ENCODE measurements at regions not wholly inside any gene's neighbourhood (a gene's known extent, or its start where the extent isn't known, plus 50 kb on each side); places are given as distances from the start of the nearest gene placed in this dataset.

DNA sequence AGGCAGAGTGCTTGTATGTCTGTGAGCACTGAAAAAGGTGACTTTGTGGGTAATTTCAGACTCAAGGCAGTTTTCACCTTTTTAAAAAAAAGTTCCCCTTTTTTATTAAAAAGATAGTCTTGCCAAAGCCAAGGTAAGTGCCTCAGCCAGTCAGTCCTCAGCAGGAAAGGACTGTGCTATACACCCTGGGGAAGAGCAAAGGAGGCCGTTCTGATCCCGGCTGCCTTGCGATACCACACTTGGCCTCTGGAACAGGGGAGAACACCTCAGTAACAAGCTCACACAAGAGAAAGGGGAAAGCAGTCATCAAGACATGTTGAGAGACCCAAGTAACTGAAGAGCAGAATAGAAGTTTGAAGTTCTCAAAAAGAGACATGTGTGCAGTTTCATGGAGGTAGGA lies 541.7 kb downstream of the BCOR start:
- dilution Hi-C loops (cut with MboI; ENCODE audit: extremely low pct_ligation_motif_present, low sequenced_read_pairs) = no loop called here
- DNase-seq (ENCODE audit: low read depth, low spot score) (no peak), FAIRE-seq (no peak)
- Histone ChIP-seq H3K9me1 (ENCODE audit: control insufficient read depth, extremely low read depth, insufficient read depth, low read length) (no peaks in the 10 kb centered on the region), H2AFZ (ENCODE audit: control insufficient read depth, low read length) (no peak overlapping the region), H3K27ac (ENCODE audit: control insufficient read depth, insufficient read depth, low read length) (no peak overlapping the region), H3K36me3 (ENCODE audit: control insufficient read depth in 2 of 2, extremely low read depth in 1 of 2, insufficient read depth in 2 of 2, low read length in 2 of 2) (no peaks in the 10 kb centered on the region), H3K79me2 (ENCODE audit: control insufficient read depth, insufficient read depth, low read length) (no peaks in the 10 kb centered on the region), H3K9ac (ENCODE audit: control insufficient read depth, extremely low read depth, insufficient read depth, low read length) (no peak overlapping the region), H3K9me3 (ENCODE audit: control insufficient read depth, low read depth, low read length) (peaks cover 2% of the 10 kb centered on the region), H3K4me1 (ENCODE audit: control insufficient read depth, extremely low read depth, insufficient read depth, low read length) (peaks cover 17% of the 10 kb centered on the region), H3K4me2 (ENCODE audit: control insufficient read depth, extremely low read depth, insufficient read depth, low read depth, low read length) (no peak overlapping the region), H3K4me3 (ENCODE audit: control insufficient read depth in 2 of 3, extremely low read depth in 1 of 3, insufficient read depth in 2 of 3, low read depth in 1 of 3, low read length in 3 of 3) (no peak overlapping the region), H3K27me3 (ENCODE audit: control insufficient read depth, extremely low read depth, insufficient read depth, low read length) (no peaks in the 10 kb centered on the region), H4K20me1 (ENCODE audit: control insufficient read depth, extremely low read depth, insufficient read depth, low read length) (no peaks in the 10 kb centered on the region)
- TF ChIP-seq EZH2 (IDR thresholded peaks at IDR 0.05; ENCODE audit: low read length) = no peak
- TF ChIP-seq, protein P1, sequence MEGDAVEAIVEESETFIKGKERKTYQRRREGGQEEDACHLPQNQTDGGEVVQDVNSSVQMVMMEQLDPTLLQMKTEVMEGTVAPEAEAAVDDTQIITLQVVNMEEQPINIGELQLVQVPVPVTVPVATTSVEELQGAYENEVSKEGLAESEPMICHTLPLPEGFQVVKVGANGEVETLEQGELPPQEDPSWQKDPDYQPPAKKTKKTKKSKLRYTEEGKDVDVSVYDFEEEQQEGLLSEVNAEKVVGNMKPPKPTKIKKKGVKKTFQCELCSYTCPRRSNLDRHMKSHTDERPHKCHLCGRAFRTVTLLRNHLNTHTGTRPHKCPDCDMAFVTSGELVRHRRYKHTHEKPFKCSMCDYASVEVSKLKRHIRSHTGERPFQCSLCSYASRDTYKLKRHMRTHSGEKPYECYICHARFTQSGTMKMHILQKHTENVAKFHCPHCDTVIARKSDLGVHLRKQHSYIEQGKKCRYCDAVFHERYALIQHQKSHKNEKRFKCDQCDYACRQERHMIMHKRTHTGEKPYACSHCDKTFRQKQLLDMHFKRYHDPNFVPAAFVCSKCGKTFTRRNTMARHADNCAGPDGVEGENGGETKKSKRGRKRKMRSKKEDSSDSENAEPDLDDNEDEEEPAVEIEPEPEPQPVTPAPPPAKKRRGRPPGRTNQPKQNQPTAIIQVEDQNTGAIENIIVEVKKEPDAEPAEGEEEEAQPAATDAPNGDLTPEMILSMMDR (optimal IDR thresholded peaks at IDR 0.05 in 1 of 3, IDR thresholded peaks at IDR 0.05 in 1 of 3, conservative IDR thresholded peaks at IDR 0.05 in 1 of 3; ENCODE audit: extremely low read depth in 1 of 3, insufficient read depth in 2 of 3, low read length in 3 of 3) = peak in 1 of 3 experiments; percentile 13

DNA sequence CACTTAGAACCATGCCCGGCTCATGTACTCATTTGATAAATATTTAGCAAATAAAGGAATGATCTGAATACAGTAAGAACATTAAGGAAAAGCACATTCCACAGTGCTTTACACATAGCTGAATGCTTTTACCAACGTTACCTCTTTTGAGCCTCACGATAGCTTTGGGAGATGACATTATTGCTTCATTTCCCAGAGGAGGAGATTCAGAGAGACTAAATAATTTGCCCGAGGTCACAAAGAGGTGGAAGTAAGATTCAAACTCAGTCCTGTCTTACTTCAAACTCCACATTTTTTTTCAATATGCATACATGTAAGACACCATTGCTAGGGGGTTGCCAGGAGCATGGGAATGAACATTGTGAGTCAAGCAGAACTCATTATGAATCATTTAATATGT lies 538.5 kb downstream of the BCOR start:
- FAIRE-seq = peak; percentile 75
- peaks cover 2% of the 10 kb centered on the region for H3K9me3 ChIP-seq (ENCODE audit: control insufficient read depth, low read depth, low read length)
- H3K9ac ChIP-seq (ENCODE audit: control insufficient read depth, extremely low read depth, insufficient read depth, low read length) = no peak overlapping the region
- no peaks in the 10 kb centered on the region for H3K27me3 ChIP-seq (ENCODE audit: control insufficient read depth, extremely low read depth, insufficient read depth, low read length)
- H3K4me2 ChIP-seq (ENCODE audit: control insufficient read depth, extremely low read depth, insufficient read depth, low read depth, low read length) = peak overlapping the region; percentile 12
- H3K4me3 ChIP-seq (ENCODE audit: control insufficient read depth in 2 of 3, extremely low read depth in 1 of 3, insufficient read depth in 2 of 3, low read depth in 1 of 3, low read length in 3 of 3) = no peak overlapping the region
- no peak for TF ChIP-seq EZH2 (IDR thresholded peaks at IDR 0.05; ENCODE audit: low read length)
- TF ChIP-seq, protein P1 (optimal IDR thresholded peaks at IDR 0.05 in 1 of 3, IDR thresholded peaks at IDR 0.05 in 1 of 3, conservative IDR thresholded peaks at IDR 0.05 in 1 of 3; ENCODE audit: extremely low read depth in 1 of 3, insufficient read depth in 2 of 3, low read length in 3 of 3) = no peak
- H4K20me1 ChIP-seq (ENCODE audit: control insufficient read depth, extremely low read depth, insufficient read depth, low read length) = no peaks in the 10 kb centered on the region
- dilution Hi-C loops (cut with MboI; ENCODE audit: extremely low pct_ligation_motif_present, low sequenced_read_pairs) = no loop called here
- peak overlapping the region; percentile 11 for H3K27ac ChIP-seq (ENCODE audit: control insufficient read depth, insufficient read depth, low read length)
- no peaks in the 10 kb centered on the region for H3K36me3 ChIP-seq (ENCODE audit: control insufficient read depth in 2 of 2, extremely low read depth in 1 of 2, insufficient read depth in 2 of 2, low read length in 2 of 2)
- no peaks in the 10 kb centered on the region for H3K9me1 ChIP-seq (ENCODE audit: control insufficient read depth, extremely low read depth, insufficient read depth, low read length)
- peaks cover 17% of the 10 kb centered on the region for H3K4me1 ChIP-seq (ENCODE audit: control insufficient read depth, extremely low read depth, insufficient read depth, low read length)
- DNase-seq (ENCODE audit: low read depth, low spot score) = peak; percentile 52
- H2AFZ ChIP-seq (ENCODE audit: control insufficient read depth, low read length) = no peak overlapping the region
- no peaks in the 10 kb centered on the region for H3K79me2 ChIP-seq (ENCODE audit: control insufficient read depth, insufficient read depth, low read length)

Data from keratinocyte (primary cell).